ENCODE measurements at regions not wholly inside any gene's neighbourhood (a gene's known extent, or its start where the extent isn't known, plus 50 kb on each side); places are given as distances from the start of the nearest gene placed in this dataset.

GRCh38 chr13:38636073-38636472, 50.8 kb upstream of the FREM2 start:
- TF ChIP-seq, protein P1, sequence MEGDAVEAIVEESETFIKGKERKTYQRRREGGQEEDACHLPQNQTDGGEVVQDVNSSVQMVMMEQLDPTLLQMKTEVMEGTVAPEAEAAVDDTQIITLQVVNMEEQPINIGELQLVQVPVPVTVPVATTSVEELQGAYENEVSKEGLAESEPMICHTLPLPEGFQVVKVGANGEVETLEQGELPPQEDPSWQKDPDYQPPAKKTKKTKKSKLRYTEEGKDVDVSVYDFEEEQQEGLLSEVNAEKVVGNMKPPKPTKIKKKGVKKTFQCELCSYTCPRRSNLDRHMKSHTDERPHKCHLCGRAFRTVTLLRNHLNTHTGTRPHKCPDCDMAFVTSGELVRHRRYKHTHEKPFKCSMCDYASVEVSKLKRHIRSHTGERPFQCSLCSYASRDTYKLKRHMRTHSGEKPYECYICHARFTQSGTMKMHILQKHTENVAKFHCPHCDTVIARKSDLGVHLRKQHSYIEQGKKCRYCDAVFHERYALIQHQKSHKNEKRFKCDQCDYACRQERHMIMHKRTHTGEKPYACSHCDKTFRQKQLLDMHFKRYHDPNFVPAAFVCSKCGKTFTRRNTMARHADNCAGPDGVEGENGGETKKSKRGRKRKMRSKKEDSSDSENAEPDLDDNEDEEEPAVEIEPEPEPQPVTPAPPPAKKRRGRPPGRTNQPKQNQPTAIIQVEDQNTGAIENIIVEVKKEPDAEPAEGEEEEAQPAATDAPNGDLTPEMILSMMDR (IDR thresholded peaks at IDR 0.05; ENCODE audit: insufficient read depth, low read length, poor library complexity, severe bottlenecking): no peak
- TF ChIP-seq EZH2phosphoT487 (conservative IDR thresholded peaks at IDR 0.05; ENCODE audit: low read length): no peak

Data from SU-DHL-6 (cell line).